OCI-LY3 (cell line): ENCODE measurements at regions not wholly inside any gene's neighbourhood (a gene's known extent, or its start where the extent isn't known, plus 50 kb on each side); places are given as distances from the start of the nearest gene placed in this dataset.
"Not testable (repeated sequence)": the region's sequence is repeated elsewhere in the genome, so short reads cannot be mapped to it uniquely, and the experiment has no call there.

ENCODE experiments used
- H2AFZ ChIP-seq: fragments of 200-600, 300-600 bp; shearing (Covaris generic); 2 replicates; pipeline ENCODE4 v1.6.0; 2014; ENCODE audit warnings: antibody characterized with exemption, low read depth, low read length
- H3K27ac ChIP-seq: fragments of 200-600, 300-600 bp; sonication (generic); 2 replicates; pipeline ENCODE4 v1.5.1; 2014; ENCODE audit warnings: mild to moderate bottlenecking, low read length, moderate library complexity, mixed read lengths
- H3K27me3 ChIP-seq: fragments of 200-600, 300-600 bp; sonication (generic); 2 replicates; pipeline ENCODE4 v1.6.1; 2014; ENCODE audit warnings: low read depth, low read length, mixed read lengths
- H3K36me3 ChIP-seq: fragments of 200-600, 300-600 bp; sonication (generic); replicated peaks from 2 replicates; pipeline ENCODE3; 2014; ENCODE audit warnings: low read depth, low read length, mixed read lengths
- H3K4me1 ChIP-seq: fragments of 300-600, 200-600 bp; sonication (generic); 2 replicates; pipeline ENCODE4 v1.6.1; 2014; ENCODE audit warnings: low read length, mixed read lengths
- H3K4me2 ChIP-seq: fragments of 200-600, 300-600 bp; sonication (generic); 2 replicates; pipeline ENCODE4 v1.6.1; 2014; ENCODE audit warnings: low read length, mixed read lengths
- H3K4me3 ChIP-seq: fragments of 300-600, 200-600 bp; sonication (generic); 2 replicates; pipeline ENCODE4 v1.5.1; 2014; ENCODE audit warnings: antibody characterized with exemption, mild to moderate bottlenecking, low read length, moderate library complexity
- H3K79me2 ChIP-seq: fragments of 300-600, 200-600 bp; shearing (Covaris generic); 2 replicates; pipeline ENCODE4 v1.6.1; 2014; ENCODE audit warnings: mild to moderate bottlenecking, low read length, mixed read lengths
- H3K9ac ChIP-seq: fragments of 300-600, 200-600 bp; shearing (Covaris generic); 2 replicates; pipeline ENCODE4 v1.6.0; 2014; ENCODE audit warnings: mild to moderate bottlenecking, low read length, moderate library complexity
- H3K9me3 ChIP-seq: fragments of 200-600, 300-600 bp; shearing (Covaris generic); 2 replicates; pipeline ENCODE4 v1.6.1; 2014; ENCODE audit warnings: low read length, mixed read lengths; ENCODE audit not compliant: insufficient read depth
- H4K20me1 ChIP-seq: fragments of 200-600, 300-600 bp; sonication (generic); 2 replicates; pipeline ENCODE4 v1.6.1; 2016; ENCODE audit warnings: low read length, mixed read lengths; ENCODE audit not compliant: insufficient read depth
- CTCF ChIP-seq: fragments of 200-600, 300-600 bp; sonication (generic); IDR thresholded peaks from 2 replicates; pipeline ENCODE4 v1.5.1; 2014; ENCODE audit warnings: antibody characterized with exemption, low read length, low read depth
- EZH2phosphoT487 ChIP-seq: fragments of 200-600 bp; shearing (Covaris generic); IDR thresholded peaks from 2 replicates; pipeline ENCODE4 v1.6.1; 2018; ENCODE audit warnings: antibody characterized with exemption, mixed run types, low read depth

- Histone ChIP-seq H3K9ac (no peak overlapping the region), H3K27me3 (no peaks in the 10 kb centered on the region), H3K79me2 (no peaks in the 10 kb centered on the region), H3K9me3 (no peaks in the 10 kb centered on the region), H3K4me3 (peak overlapping the region; percentile 26; the same call in 1 of the 2 replicates), H3K4me2 (peak overlapping the region; percentile 72), H4K20me1 (no peaks in the 10 kb centered on the region), H3K4me1 (peaks cover 29% of the 10 kb centered on the region), H3K27ac (peak overlapping the region; percentile 74), H2AFZ (no peak overlapping the region), H3K36me3 (no peaks in the 10 kb centered on the region)
- TF ChIP-seq EZH2phosphoT487 (no peak), CTCF (no peak)
Measured at GRCh38 chr1:22333516-22334121, 118.0 kb upstream of the ZBTB40 start.

GRCh38 chr1:22334860-22335550 lies 116.6 kb upstream of the ZBTB40 start:
- no peaks in the 10 kb centered on the region for H4K20me1 ChIP-seq
- H2AFZ ChIP-seq, result no peak overlapping the region; the same call in 1 of the 2 replicates
- H3K36me3 ChIP-seq, result no peaks in the 10 kb centered on the region
- no peak for TF ChIP-seq CTCF
- no peak for TF ChIP-seq EZH2phosphoT487
- H3K4me3 ChIP-seq, result no peak overlapping the region
- no peaks in the 10 kb centered on the region for H3K79me2 ChIP-seq
- peaks cover 29% of the 10 kb centered on the region for H3K4me1 ChIP-seq
- H3K9ac ChIP-seq, result no peak overlapping the region
- H3K27ac ChIP-seq, result no peak overlapping the region
- H3K4me2 ChIP-seq, result no peak overlapping the region
- no peaks in the 10 kb centered on the region for H3K9me3 ChIP-seq
- no peaks in the 10 kb centered on the region for H3K27me3 ChIP-seq

- not testable (repeated sequence) for H3K36me3 ChIP-seq, H3K79me2 ChIP-seq, H3K4me2 ChIP-seq, H3K4me3 ChIP-seq, H3K9ac ChIP-seq, H3K27ac ChIP-seq, H3K27me3 ChIP-seq, H3K9me3 ChIP-seq, H4K20me1 ChIP-seq, H2AFZ ChIP-seq
- H3K4me1 ChIP-seq, result peaks cover 29% of the 10 kb centered on the region
Measured at GRCh38 chr1:22336274-22336673, 115.4 kb upstream of the ZBTB40 start.

- not testable (repeated sequence) for H3K79me2 ChIP-seq, H2AFZ ChIP-seq, H4K20me1 ChIP-seq, H3K4me2 ChIP-seq, H3K27me3 ChIP-seq, H3K4me3 ChIP-seq, H3K9ac ChIP-seq, H3K27ac ChIP-seq, H3K36me3 ChIP-seq, H3K9me3 ChIP-seq
- H3K4me1 ChIP-seq, result peaks cover 29% of the 10 kb centered on the region
Measured at GRCh38 chr1:22336696-22337545, 114.7 kb upstream of the ZBTB40 start.
